ENCODE measurements at regions not wholly inside any gene's neighbourhood (a gene's known extent, or its start where the extent isn't known, plus 50 kb on each side); places are given as distances from the start of the nearest gene placed in this dataset.

- TF ChIP-seq, protein P1, sequence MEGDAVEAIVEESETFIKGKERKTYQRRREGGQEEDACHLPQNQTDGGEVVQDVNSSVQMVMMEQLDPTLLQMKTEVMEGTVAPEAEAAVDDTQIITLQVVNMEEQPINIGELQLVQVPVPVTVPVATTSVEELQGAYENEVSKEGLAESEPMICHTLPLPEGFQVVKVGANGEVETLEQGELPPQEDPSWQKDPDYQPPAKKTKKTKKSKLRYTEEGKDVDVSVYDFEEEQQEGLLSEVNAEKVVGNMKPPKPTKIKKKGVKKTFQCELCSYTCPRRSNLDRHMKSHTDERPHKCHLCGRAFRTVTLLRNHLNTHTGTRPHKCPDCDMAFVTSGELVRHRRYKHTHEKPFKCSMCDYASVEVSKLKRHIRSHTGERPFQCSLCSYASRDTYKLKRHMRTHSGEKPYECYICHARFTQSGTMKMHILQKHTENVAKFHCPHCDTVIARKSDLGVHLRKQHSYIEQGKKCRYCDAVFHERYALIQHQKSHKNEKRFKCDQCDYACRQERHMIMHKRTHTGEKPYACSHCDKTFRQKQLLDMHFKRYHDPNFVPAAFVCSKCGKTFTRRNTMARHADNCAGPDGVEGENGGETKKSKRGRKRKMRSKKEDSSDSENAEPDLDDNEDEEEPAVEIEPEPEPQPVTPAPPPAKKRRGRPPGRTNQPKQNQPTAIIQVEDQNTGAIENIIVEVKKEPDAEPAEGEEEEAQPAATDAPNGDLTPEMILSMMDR (IDR thresholded peaks at IDR 0.05; ENCODE audit: low read depth, low read length), result no peak
- H3K4me3 ChIP-seq (ENCODE audit: low read depth, low read length), result no peak overlapping the region
These were observed 207.9 kb upstream of the MARCKS start for GRCh38 chr6:113649276-113649675.

DNA sequence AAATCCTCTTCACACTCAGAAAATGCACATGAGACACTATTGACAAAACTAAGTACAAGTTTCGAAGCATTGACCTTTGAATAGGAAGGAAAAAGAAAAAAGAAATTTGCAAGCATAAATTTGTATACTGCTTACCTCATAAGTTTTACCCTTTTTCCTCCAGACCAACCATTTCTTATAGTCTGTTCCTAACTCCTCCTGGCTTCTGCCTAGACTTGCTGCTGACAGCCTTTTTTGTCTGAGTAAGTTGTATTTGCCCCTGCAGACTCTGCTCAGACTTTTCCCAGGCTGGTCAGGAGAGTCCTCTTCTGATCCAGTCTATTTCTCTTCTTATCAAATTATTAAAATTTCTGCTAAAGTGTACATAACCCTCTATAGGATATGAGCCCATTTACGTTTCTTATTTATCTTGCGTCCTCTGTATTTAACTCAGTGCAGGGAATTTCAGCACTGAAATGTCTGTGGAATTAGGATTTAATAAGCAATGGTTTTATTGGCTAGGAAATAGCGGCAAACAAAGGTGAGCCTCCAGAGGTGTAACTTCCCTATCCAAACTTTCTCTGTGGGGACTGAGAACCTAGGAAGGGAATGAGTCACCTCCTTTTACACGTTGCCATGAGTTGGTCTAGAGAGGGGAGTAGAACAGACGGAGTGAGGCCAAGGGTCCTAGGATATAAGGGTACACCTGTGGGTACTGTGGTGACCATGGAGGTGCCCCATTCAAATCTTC lies 207.1 kb upstream of the MARCKS start:
- H3K4me3 ChIP-seq (ENCODE audit: low read depth, low read length), result no peak overlapping the region
- TF ChIP-seq, protein P1 (IDR thresholded peaks at IDR 0.05; ENCODE audit: low read depth, low read length), result no peak

- H3K4me3 ChIP-seq (ENCODE audit: low read depth, low read length), result no peak overlapping the region
- TF ChIP-seq, protein P1 (IDR thresholded peaks at IDR 0.05; ENCODE audit: low read depth, low read length), result no peak
These were observed 206.6 kb upstream of the MARCKS start for GRCh38 chr6:113650610-113650979.

- TF ChIP-seq, protein P1 (IDR thresholded peaks at IDR 0.05; ENCODE audit: low read depth, low read length), result no peak
- no peak overlapping the region for H3K4me3 ChIP-seq (ENCODE audit: low read depth, low read length)
These were observed 206.0 kb upstream of the MARCKS start for GRCh38 chr6:113651120-113651519.

GRCh38 chr6:113651920-113652319 lies 205.2 kb upstream of the MARCKS start:
- TF ChIP-seq, protein P1 (IDR thresholded peaks at IDR 0.05; ENCODE audit: low read depth, low read length), result no peak
- H3K4me3 ChIP-seq (ENCODE audit: low read depth, low read length), result no peak overlapping the region

DNA sequence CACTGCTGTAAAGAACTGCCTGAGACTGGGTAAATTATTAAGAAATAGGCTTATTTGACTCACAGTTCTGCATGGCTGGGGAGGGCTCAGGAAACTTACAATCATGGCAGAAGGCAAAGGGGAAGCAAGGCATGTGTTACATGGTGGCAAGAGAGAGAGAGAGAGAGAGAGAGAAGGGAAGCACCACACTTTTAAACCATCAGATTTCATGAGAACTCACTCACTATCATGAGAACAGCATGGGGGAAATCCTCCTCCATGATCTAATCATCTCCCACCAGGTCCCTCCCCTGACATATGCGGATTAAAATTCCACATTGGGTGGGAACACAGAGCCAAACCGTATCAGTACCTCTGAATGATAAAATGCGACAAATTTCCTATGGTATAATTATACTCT lies 203.9 kb upstream of the MARCKS start:
- H3K4me3 ChIP-seq (ENCODE audit: low read depth, low read length), result no peak overlapping the region
- TF ChIP-seq, protein P1 (IDR thresholded peaks at IDR 0.05; ENCODE audit: low read depth, low read length), result no peak

DNA sequence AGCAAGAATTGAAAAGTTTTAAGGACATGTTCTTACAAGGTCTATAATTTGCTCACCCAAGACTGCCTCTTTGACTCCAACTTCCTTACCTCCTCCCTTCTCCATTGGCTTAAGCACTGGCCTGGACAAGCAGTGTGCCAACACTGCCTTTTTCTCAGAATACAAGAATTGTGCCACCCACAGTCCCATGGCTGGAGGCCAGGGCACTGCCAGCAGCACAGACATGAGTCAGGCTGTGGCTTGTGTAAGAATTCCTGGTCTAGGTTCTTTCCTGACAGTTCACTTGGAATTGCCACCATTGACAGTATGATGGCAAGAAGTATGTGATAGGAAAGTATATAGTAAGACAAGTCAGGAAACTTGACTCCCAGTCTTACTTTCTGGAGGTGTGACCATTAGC lies 202.7 kb upstream of the MARCKS start:
- no peak overlapping the region for H3K4me3 ChIP-seq (ENCODE audit: low read depth, low read length)
- TF ChIP-seq, protein P1 (IDR thresholded peaks at IDR 0.05; ENCODE audit: low read depth, low read length), result no peak
